Nephron (organoid): ENCODE measurements at regions not wholly inside any gene's neighbourhood (a gene's known extent, or its start where the extent isn't known, plus 50 kb on each side); places are given as distances from the start of the nearest gene placed in this dataset.

Experiments used
- H3K27ac Mint-ChIP-seq, 3 experiments: 2 replicates each; pipeline ENCODE4 v1.8.0; 2020; ENCODE audit warnings: mixed read lengths in 3 of 3, mild to moderate bottlenecking in 2 of 3, moderate library complexity in 1 of 3
- H3K27me3 Mint-ChIP-seq: 2 replicates; pipeline ENCODE4 v1.8.0; 2021; ENCODE audit warnings: low read depth, mild to moderate bottlenecking, moderate library complexity, mixed read lengths
- H3K36me3 Mint-ChIP-seq: 2 replicates; pipeline ENCODE4 v1.8.0; 2020; ENCODE audit warnings: low read depth, mixed read lengths
- H3K4me1 Mint-ChIP-seq: 2 replicates; pipeline ENCODE4 v1.8.0; 2020; ENCODE audit warnings: mixed read lengths
- H3K4me3 Mint-ChIP-seq, 3 experiments: 2 replicates each; pipeline ENCODE4 v1.8.0; 2020; ENCODE audit warnings: mild to moderate bottlenecking in 3 of 3, mixed read lengths in 3 of 3, moderate library complexity in 2 of 3
- H3K9me3 Mint-ChIP-seq: 2 replicates; pipeline ENCODE4 v1.8.0; 2020; ENCODE audit warnings: mixed read lengths
- CTCF ChIP-seq, 3 experiments: fragments of 200-600 bp; sonication (generic); IDR thresholded peaks; one replicate each; pipeline ENCODE4 v1.5.0; 2021; ENCODE audit warnings: antibody characterized with exemption in 3 of 3; ENCODE audit not compliant: unreplicated experiment in 3 of 3

GRCh38 chr1:80099713-80100112 is 1093.2 kb upstream of the ADGRL4 start:
- H3K27me3 Mint-ChIP-seq: no peaks in the 10 kb centered on the region

GRCh38 chr1:80085067-80085466 is 1078.5 kb upstream of the ADGRL4 start:
- Mint-ChIP-seq H3K9me3 (peaks cover 2% of the 10 kb centered on the region), H3K27ac (no peak overlapping the region), H3K4me3 (no peak overlapping the region), H3K36me3 (no peaks in the 10 kb centered on the region), H3K4me1 (no peaks in the 10 kb centered on the region), H3K27me3 (no peaks in the 10 kb centered on the region)
- TF ChIP-seq CTCF (IDR thresholded peaks at IDR 0.05; ENCODE audit: unreplicated experiment in 3 of 3): no peak

More at GRCh38 chr1:80099713-80100112, 1093.2 kb upstream of the ADGRL4 start:
- Mint-ChIP-seq H3K36me3 (no peaks in the 10 kb centered on the region), H3K9me3 (peaks cover 23% of the 10 kb centered on the region), H3K27ac (no peak overlapping the region), H3K4me3 (no peak overlapping the region), H3K4me1 (no peaks in the 10 kb centered on the region)
- no peak for TF ChIP-seq CTCF (IDR thresholded peaks at IDR 0.05; ENCODE audit: unreplicated experiment in 3 of 3)

- Mint-ChIP-seq H3K27me3 (no peaks in the 10 kb centered on the region), H3K4me3 (no peak overlapping the region), H3K36me3 (no peaks in the 10 kb centered on the region)
These were observed 1077.4 kb upstream of the ADGRL4 start for GRCh38 chr1:80083892-80084291.

GRCh38 chr1:80076469-80076868 is 1069.9 kb upstream of the ADGRL4 start:
- Mint-ChIP-seq H3K4me3 (no peak overlapping the region), H3K9me3 (no peaks in the 10 kb centered on the region)

More at GRCh38 chr1:80083892-80084291, 1077.4 kb upstream of the ADGRL4 start:
- H3K4me1 Mint-ChIP-seq: no peaks in the 10 kb centered on the region
- no peaks in the 10 kb centered on the region for H3K9me3 Mint-ChIP-seq
- H3K27ac Mint-ChIP-seq: no peak overlapping the region
- no peak for TF ChIP-seq CTCF (IDR thresholded peaks at IDR 0.05; ENCODE audit: unreplicated experiment in 3 of 3)

GRCh38 chr1:80075351-80075750 is 1068.8 kb upstream of the ADGRL4 start:
- H3K27ac Mint-ChIP-seq: no peak overlapping the region
- no peaks in the 10 kb centered on the region for H3K9me3 Mint-ChIP-seq
- TF ChIP-seq CTCF (IDR thresholded peaks at IDR 0.05; ENCODE audit: unreplicated experiment in 3 of 3): no peak
- no peak overlapping the region for H3K4me3 Mint-ChIP-seq
- H3K27me3 Mint-ChIP-seq: no peaks in the 10 kb centered on the region
- no peaks in the 10 kb centered on the region for H3K36me3 Mint-ChIP-seq
- H3K4me1 Mint-ChIP-seq: no peaks in the 10 kb centered on the region

More at GRCh38 chr1:80076469-80076868, 1069.9 kb upstream of the ADGRL4 start:
- TF ChIP-seq CTCF (IDR thresholded peaks at IDR 0.05; ENCODE audit: unreplicated experiment in 3 of 3): no peak
- Mint-ChIP-seq H3K27me3 (no peaks in the 10 kb centered on the region), H3K27ac (no peak overlapping the region), H3K36me3 (no peaks in the 10 kb centered on the region), H3K4me1 (no peaks in the 10 kb centered on the region)

GRCh38 chr1:80072563-80072962 is 1066.0 kb upstream of the ADGRL4 start:
- H3K36me3 Mint-ChIP-seq: no peaks in the 10 kb centered on the region
- no peak overlapping the region for H3K4me3 Mint-ChIP-seq
- H3K27me3 Mint-ChIP-seq: no peaks in the 10 kb centered on the region
- no peak overlapping the region for H3K27ac Mint-ChIP-seq
- no peaks in the 10 kb centered on the region for H3K4me1 Mint-ChIP-seq
- no peak for TF ChIP-seq CTCF (IDR thresholded peaks at IDR 0.05; ENCODE audit: unreplicated experiment in 3 of 3)
- H3K9me3 Mint-ChIP-seq: no peaks in the 10 kb centered on the region
